ENCODE measurements at regions not wholly inside any gene's neighbourhood (a gene's known extent, or its start where the extent isn't known, plus 50 kb on each side); places are given as distances from the start of the nearest gene placed in this dataset.
"Not testable (repeated sequence)": the region's sequence is repeated elsewhere in the genome, so short reads cannot be mapped to it uniquely, and the experiment has no call there.

DNA sequence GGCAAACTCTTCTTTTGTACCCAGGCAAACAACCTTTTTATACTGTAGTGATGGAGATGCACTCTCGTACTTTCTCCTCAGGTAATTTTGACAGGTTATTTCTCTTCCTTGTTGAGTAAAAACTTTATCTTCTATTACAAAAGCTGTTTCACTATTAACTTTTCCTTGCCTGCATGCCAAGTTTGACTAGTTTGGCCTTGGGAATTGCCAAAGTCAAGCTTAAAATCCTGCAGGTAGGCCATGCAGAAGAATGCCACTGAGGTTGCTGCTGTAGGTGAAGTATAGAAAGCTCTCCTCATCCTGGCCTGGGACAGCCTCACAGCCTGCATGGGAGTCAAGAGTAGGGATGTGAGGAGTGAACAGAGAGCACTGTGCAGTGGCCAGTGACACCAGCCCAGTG lies 1293.5 kb upstream of the CHAC2 start:
- H2AFZ ChIP-seq = no peak overlapping the region
- no TSS peak for BruUV-seq (replicated peaks)
- no peak overlapping the region for H3K27ac ChIP-seq
- no peaks in the 10 kb centered on the region for H3K9me3 ChIP-seq (ENCODE audit: insufficient read depth, low read depth)
- no peaks in the 10 kb centered on the region; the same call in 1 of the 2 replicates for H4K20me1 ChIP-seq (ENCODE audit: insufficient read depth)
- TF ChIP-seq, protein P1, sequence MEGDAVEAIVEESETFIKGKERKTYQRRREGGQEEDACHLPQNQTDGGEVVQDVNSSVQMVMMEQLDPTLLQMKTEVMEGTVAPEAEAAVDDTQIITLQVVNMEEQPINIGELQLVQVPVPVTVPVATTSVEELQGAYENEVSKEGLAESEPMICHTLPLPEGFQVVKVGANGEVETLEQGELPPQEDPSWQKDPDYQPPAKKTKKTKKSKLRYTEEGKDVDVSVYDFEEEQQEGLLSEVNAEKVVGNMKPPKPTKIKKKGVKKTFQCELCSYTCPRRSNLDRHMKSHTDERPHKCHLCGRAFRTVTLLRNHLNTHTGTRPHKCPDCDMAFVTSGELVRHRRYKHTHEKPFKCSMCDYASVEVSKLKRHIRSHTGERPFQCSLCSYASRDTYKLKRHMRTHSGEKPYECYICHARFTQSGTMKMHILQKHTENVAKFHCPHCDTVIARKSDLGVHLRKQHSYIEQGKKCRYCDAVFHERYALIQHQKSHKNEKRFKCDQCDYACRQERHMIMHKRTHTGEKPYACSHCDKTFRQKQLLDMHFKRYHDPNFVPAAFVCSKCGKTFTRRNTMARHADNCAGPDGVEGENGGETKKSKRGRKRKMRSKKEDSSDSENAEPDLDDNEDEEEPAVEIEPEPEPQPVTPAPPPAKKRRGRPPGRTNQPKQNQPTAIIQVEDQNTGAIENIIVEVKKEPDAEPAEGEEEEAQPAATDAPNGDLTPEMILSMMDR (conservative IDR thresholded peaks at IDR 0.05) = no peak
- no peaks in the 10 kb centered on the region for H3F3A ChIP-seq (ENCODE audit: insufficient read depth, low read depth)
- DNase-seq = no peak
- H3K4me1 ChIP-seq (replicated peaks; ENCODE audit: insufficient read depth) = no peaks in the 10 kb centered on the region
- H3K27me3 ChIP-seq (ENCODE audit: insufficient read depth, low read depth) = no peaks in the 10 kb centered on the region
- H3K36me3 ChIP-seq (ENCODE audit: low read depth) = no peaks in the 10 kb centered on the region
- no peak overlapping the region for H3K4me2 ChIP-seq
- no peaks in the 10 kb centered on the region for H3K79me2 ChIP-seq (ENCODE audit: low read depth)
- no peaks in the 10 kb centered on the region for H3K9me2 ChIP-seq (ENCODE audit: insufficient read depth)
- no peak overlapping the region for H3K4me3 ChIP-seq
- ChIA-PET CTCF (interaction anchor here (0.6 kb wide), 1 partner anchor 780 kb away, joined by 4 read pairs; no protein-coding TSS in a partner anchor), POLR2A (ENCODE audit: unreplicated experiment) (no interaction called here)
- intact Hi-C loops (cut with micrococcal nuclease; ENCODE audit: unreplicated experiment) = no loop called here

DNA sequence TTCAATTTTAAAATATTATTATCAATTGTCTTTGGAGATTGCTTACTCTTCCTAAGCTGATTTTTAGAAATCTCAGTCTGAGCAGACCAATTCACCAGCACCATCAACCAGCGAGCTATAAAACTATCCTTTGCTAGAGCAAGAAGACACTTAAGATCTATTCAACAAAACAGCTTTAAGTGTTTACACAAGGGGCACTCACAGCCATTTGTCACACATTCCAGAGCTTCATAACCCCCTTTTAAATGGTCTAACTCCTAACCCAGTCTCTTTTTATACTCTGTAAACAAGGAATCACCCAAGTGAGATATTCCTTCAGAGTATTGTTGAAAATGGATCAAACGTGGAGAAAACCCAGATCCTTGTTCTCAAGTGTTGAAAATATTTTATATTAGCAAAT lies 1294.1 kb upstream of the CHAC2 start:
- Histone ChIP-seq H3K9me3 (ENCODE audit: insufficient read depth, low read depth) (no peaks in the 10 kb centered on the region), H3K27ac (no peak overlapping the region), H3K36me3 (ENCODE audit: low read depth) (no peaks in the 10 kb centered on the region), H3K4me3 (no peak overlapping the region), H4K20me1 (ENCODE audit: insufficient read depth) (no peaks in the 10 kb centered on the region; the same call in 1 of the 2 replicates), H3K27me3 (ENCODE audit: insufficient read depth, low read depth) (no peaks in the 10 kb centered on the region), H2AFZ (no peak overlapping the region), H3F3A (ENCODE audit: insufficient read depth, low read depth) (no peaks in the 10 kb centered on the region), H3K4me1 (replicated peaks; ENCODE audit: insufficient read depth) (no peaks in the 10 kb centered on the region), H3K4me2 (no peak overlapping the region), H3K9me2 (ENCODE audit: insufficient read depth) (no peaks in the 10 kb centered on the region), H3K79me2 (ENCODE audit: low read depth) (no peaks in the 10 kb centered on the region)
- CTCF ChIA-PET = no interaction called here
- BruUV-seq (replicated peaks) = no TSS peak
- DNase-seq = no peak
- intact Hi-C loops (cut with micrococcal nuclease; ENCODE audit: unreplicated experiment) = no loop called here
- POLR2A ChIA-PET (ENCODE audit: unreplicated experiment) = no interaction called here
- TF ChIP-seq EZH2 (IDR thresholded peaks at IDR 0.05; ENCODE audit: low read depth) = no peak
- TF ChIP-seq, protein P1 (conservative IDR thresholded peaks at IDR 0.05) = no peak

DNA sequence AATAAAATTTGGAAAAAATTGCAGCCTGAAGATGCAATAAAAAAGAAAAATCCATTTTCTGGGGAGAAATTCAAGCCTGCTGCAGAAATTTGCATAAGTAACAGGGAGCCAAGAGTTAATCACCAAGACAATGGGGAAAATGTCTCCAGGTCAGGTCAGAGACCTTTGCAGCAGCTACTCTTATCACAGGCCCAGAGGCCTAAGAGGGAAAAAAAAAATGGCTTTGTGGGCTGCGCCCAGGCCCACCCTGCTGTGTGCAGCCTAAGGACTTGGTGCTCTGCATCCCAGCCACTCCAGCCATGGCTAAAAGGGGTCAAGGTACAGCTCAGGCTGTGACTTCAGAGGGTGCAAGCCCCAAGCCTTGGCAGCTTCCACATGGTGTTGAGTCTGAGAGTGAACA lies 1297.1 kb upstream of the CHAC2 start:
- CTCF ChIA-PET = not testable (repeated sequence)

DNA sequence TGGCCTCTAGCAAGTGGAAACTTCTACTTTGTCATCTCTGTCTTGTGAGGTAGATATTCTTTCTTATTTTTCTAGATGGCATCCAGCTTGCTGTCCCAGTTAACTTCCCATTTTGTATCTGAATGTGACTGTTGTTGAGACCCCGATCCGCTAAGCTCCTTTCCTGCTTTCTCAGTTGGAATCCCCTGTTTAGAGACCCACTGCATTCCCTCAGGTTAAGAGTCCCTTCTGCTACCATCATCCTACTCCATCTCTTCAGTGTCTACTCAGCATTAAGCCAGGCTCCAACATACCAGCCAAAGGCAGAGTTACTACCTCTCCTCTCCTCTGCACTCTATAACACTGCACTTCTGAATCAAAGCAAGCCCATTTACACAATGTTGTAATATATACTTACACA lies 1300.4 kb upstream of the CHAC2 start:
- no peak overlapping the region for H3K4me3 ChIP-seq
- no peaks in the 10 kb centered on the region for H3K36me3 ChIP-seq (ENCODE audit: low read depth)
- no peak overlapping the region for H3K27ac ChIP-seq
- no peak for DNase-seq
- POLR2A ChIA-PET (ENCODE audit: unreplicated experiment) = no interaction called here
- intact Hi-C loops (cut with micrococcal nuclease; ENCODE audit: unreplicated experiment) = no loop called here
- CTCF ChIA-PET = no interaction called here
- no peak overlapping the region for H2AFZ ChIP-seq
- TF ChIP-seq EZH2 (IDR thresholded peaks at IDR 0.05; ENCODE audit: low read depth) = no peak
- TF ChIP-seq, protein P1 (conservative IDR thresholded peaks at IDR 0.05) = no peak
- H3K79me2 ChIP-seq (ENCODE audit: low read depth) = no peaks in the 10 kb centered on the region
- H3K9me3 ChIP-seq (ENCODE audit: insufficient read depth, low read depth) = no peaks in the 10 kb centered on the region
- no peaks in the 10 kb centered on the region for H3F3A ChIP-seq (ENCODE audit: insufficient read depth, low read depth)
- BruUV-seq (replicated peaks) = no TSS peak
- no peak overlapping the region for H3K4me2 ChIP-seq
- no peaks in the 10 kb centered on the region for H3K27me3 ChIP-seq (ENCODE audit: insufficient read depth, low read depth)
- no peaks in the 10 kb centered on the region for H3K4me1 ChIP-seq (replicated peaks; ENCODE audit: insufficient read depth)
- H3K9me2 ChIP-seq (ENCODE audit: insufficient read depth) = no peaks in the 10 kb centered on the region
- no peaks in the 10 kb centered on the region for H4K20me1 ChIP-seq (ENCODE audit: insufficient read depth)

More for the DNA sequence above, 1297.1 kb upstream of the CHAC2 start:
- H3K36me3 ChIP-seq (ENCODE audit: low read depth); H3K9me3 ChIP-seq (ENCODE audit: insufficient read depth, low read depth); H3K27ac ChIP-seq; H3K9me2 ChIP-seq (ENCODE audit: insufficient read depth); POLR2A ChIA-PET (ENCODE audit: unreplicated experiment); H3K27me3 ChIP-seq (ENCODE audit: insufficient read depth, low read depth); H4K20me1 ChIP-seq (ENCODE audit: insufficient read depth); H2AFZ ChIP-seq; H3K4me1 ChIP-seq (replicated peaks; ENCODE audit: insufficient read depth); H3F3A ChIP-seq (ENCODE audit: insufficient read depth, low read depth); BruUV-seq (replicated peaks); H3K4me2 ChIP-seq; H3K79me2 ChIP-seq (ENCODE audit: low read depth); DNase-seq; H3K4me3 ChIP-seq; intact Hi-C loops (cut with micrococcal nuclease; ENCODE audit: unreplicated experiment): not testable (repeated sequence)

Data from PC-9 (cell line).